Esophagus muscularis mucosa (tissue), 3 donors: ENCODE measurements at regions not wholly inside any gene's neighbourhood (a gene's known extent, or its start where the extent isn't known, plus 50 kb on each side); places are given as distances from the start of the nearest gene placed in this dataset.

Experiments used
- CTCF ChIP-seq, 3 experiments: fragments of 200-600 bp in 2 of 3; fragments of 450-650 bp in 1 of 3; sonication (generic) in 2 of 3; IDR thresholded peaks; one replicate each; pipeline ENCODE4 v1.5.1; 2017 to 2019; ENCODE audit warnings: antibody characterized with exemption in 3 of 3, mild to moderate bottlenecking in 2 of 3, moderate library complexity in 1 of 3
- POLR2A ChIP-seq: fragments of 450-650 bp; IDR thresholded peaks from one replicate; pipeline ENCODE4 v1.6.1; 2017; ENCODE audit warnings: antibody characterized with exemption, moderate library complexity, mild to moderate bottlenecking, low read depth

GRCh38 chr9:79213417-79214125 lies 358.2 kb upstream of the TLE4 start:
- TF ChIP-seq CTCF (IDR thresholded peaks at IDR 0.05): no peak
- TF ChIP-seq POLR2A: no peak
